ENCODE measurements at regions not wholly inside any gene's neighbourhood (a gene's known extent, or its start where the extent isn't known, plus 50 kb on each side); places are given as distances from the start of the nearest gene placed in this dataset.

GRCh38 chr5:86407711-86408110 lies 210.0 kb upstream of the COX7C start:
- H3K9me3 ChIP-seq (ENCODE audit: control insufficient read depth in 4 of 4, low read length in 3 of 4) = no peaks in the 10 kb centered on the region
- WGBS = 73% methylated on average over 2 of the region's 2 CpGs
- no peak overlapping the region for H3K9ac ChIP-seq (ENCODE audit: low read depth in 1 of 2, low read length in 2 of 2)
- TF ChIP-seq RAD21 (IDR thresholded peaks at IDR 0.05) = no peak
- TF ChIP-seq, protein P1, sequence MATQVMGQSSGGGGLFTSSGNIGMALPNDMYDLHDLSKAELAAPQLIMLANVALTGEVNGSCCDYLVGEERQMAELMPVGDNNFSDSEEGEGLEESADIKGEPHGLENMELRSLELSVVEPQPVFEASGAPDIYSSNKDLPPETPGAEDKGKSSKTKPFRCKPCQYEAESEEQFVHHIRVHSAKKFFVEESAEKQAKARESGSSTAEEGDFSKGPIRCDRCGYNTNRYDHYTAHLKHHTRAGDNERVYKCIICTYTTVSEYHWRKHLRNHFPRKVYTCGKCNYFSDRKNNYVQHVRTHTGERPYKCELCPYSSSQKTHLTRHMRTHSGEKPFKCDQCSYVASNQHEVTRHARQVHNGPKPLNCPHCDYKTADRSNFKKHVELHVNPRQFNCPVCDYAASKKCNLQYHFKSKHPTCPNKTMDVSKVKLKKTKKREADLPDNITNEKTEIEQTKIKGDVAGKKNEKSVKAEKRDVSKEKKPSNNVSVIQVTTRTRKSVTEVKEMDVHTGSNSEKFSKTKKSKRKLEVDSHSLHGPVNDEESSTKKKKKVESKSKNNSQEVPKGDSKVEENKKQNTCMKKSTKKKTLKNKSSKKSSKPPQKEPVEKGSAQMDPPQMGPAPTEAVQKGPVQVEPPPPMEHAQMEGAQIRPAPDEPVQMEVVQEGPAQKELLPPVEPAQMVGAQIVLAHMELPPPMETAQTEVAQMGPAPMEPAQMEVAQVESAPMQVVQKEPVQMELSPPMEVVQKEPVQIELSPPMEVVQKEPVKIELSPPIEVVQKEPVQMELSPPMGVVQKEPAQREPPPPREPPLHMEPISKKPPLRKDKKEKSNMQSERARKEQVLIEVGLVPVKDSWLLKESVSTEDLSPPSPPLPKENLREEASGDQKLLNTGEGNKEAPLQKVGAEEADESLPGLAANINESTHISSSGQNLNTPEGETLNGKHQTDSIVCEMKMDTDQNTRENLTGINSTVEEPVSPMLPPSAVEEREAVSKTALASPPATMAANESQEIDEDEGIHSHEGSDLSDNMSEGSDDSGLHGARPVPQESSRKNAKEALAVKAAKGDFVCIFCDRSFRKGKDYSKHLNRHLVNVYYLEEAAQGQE (IDR thresholded peaks at IDR 0.05) = no peak
- TF ChIP-seq ATF3 (IDR thresholded peaks at IDR 0.05) = no peak
- TF ChIP-seq NR2F2 (IDR thresholded peaks at IDR 0.05) = no peak
- no peak for TF ChIP-seq HNF4G (IDR thresholded peaks at IDR 0.05)
- no peak for TF ChIP-seq MAX (IDR thresholded peaks at IDR 0.05)
- TF ChIP-seq TAF1 (conservative IDR thresholded peaks at IDR 0.05) = no peak
- TF ChIP-seq FOXA1 (IDR thresholded peaks at IDR 0.05) = no peak
- no peak overlapping the region for H3K4me3 ChIP-seq (ENCODE audit: low read depth in 1 of 3, low read length in 3 of 3)
- no peak overlapping the region for H3K27ac ChIP-seq (ENCODE audit: low read depth in 1 of 2, low read length in 2 of 2)
- peaks cover 0 to 3% (median 0%) of the 10 kb centered on the region in 4 donors for H3K27me3 ChIP-seq (ENCODE audit: control insufficient read depth in 4 of 4, insufficient read depth in 4 of 4, low read length in 3 of 4)
- H3K36me3 ChIP-seq (ENCODE audit: control insufficient read depth in 4 of 4, insufficient read depth in 3 of 4, low read depth in 1 of 4, low read length in 3 of 4) = no peaks in the 10 kb centered on the region
- no peak for DNase-seq (ENCODE audit: low spot score)
- no peaks in the 10 kb centered on the region for H3K4me1 ChIP-seq (ENCODE audit: control insufficient read depth in 4 of 4, insufficient read depth in 4 of 4, low read length in 3 of 4)

DNA sequence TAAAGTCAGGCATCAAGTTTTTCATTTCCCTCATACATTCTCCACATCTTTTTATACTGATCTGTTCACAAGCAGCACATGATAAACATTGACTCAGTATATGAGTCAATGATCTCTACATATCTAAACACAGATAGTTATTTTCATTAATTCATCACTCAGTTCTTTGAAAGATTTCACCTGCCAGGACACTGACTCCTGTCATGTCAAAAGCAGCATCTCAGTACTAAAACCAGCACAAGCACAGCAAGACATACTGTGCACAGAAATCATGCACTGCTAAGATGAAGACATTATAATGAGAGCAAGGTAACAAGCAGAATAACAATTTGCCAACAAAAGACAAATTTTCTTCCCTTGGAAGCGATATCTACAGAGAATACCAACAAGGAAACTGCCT lies 206.1 kb upstream of the COX7C start:
- no peaks in the 10 kb centered on the region for H3K36me3 ChIP-seq (ENCODE audit: control insufficient read depth in 4 of 4, insufficient read depth in 3 of 4, low read depth in 1 of 4, low read length in 3 of 4)
- H3K9me3 ChIP-seq (ENCODE audit: control insufficient read depth in 4 of 4, low read length in 3 of 4) = no peaks in the 10 kb centered on the region
- no peak overlapping the region for H3K9ac ChIP-seq (ENCODE audit: low read depth in 1 of 2, low read length in 2 of 2)
- no peak overlapping the region for H3K27ac ChIP-seq (ENCODE audit: low read depth in 1 of 2, low read length in 2 of 2)
- peaks cover 0 to 3% (median 0%) of the 10 kb centered on the region in 4 donors for H3K27me3 ChIP-seq (ENCODE audit: control insufficient read depth in 4 of 4, insufficient read depth in 4 of 4, low read length in 3 of 4)
- H3K4me1 ChIP-seq (ENCODE audit: control insufficient read depth in 4 of 4, insufficient read depth in 4 of 4, low read length in 3 of 4) = no peaks in the 10 kb centered on the region
- TF ChIP-seq HNF4A (conservative IDR thresholded peaks at IDR 0.05) (no peak), RAD21 (IDR thresholded peaks at IDR 0.05) (no peak), JUND (IDR thresholded peaks at IDR 0.05) (no peak), EGR1 (IDR thresholded peaks at IDR 0.05; ENCODE audit: low read depth in 2 of 2) (no peak), ZBTB33 (IDR thresholded peaks at IDR 0.05) (no peak), RXRA (IDR thresholded peaks at IDR 0.05) (no peak), MAX (IDR thresholded peaks at IDR 0.05) (no peak), FOXA1 (IDR thresholded peaks at IDR 0.05) (no peak), NR2F2 (IDR thresholded peaks at IDR 0.05) (no peak), TAF1 (conservative IDR thresholded peaks at IDR 0.05) (no peak), ATF3 (IDR thresholded peaks at IDR 0.05) (no peak), YY1 (IDR thresholded peaks at IDR 0.05) (no peak), FOXA2 (IDR thresholded peaks at IDR 0.05) (no peak)
- TF ChIP-seq, protein P2, sequence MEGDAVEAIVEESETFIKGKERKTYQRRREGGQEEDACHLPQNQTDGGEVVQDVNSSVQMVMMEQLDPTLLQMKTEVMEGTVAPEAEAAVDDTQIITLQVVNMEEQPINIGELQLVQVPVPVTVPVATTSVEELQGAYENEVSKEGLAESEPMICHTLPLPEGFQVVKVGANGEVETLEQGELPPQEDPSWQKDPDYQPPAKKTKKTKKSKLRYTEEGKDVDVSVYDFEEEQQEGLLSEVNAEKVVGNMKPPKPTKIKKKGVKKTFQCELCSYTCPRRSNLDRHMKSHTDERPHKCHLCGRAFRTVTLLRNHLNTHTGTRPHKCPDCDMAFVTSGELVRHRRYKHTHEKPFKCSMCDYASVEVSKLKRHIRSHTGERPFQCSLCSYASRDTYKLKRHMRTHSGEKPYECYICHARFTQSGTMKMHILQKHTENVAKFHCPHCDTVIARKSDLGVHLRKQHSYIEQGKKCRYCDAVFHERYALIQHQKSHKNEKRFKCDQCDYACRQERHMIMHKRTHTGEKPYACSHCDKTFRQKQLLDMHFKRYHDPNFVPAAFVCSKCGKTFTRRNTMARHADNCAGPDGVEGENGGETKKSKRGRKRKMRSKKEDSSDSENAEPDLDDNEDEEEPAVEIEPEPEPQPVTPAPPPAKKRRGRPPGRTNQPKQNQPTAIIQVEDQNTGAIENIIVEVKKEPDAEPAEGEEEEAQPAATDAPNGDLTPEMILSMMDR (IDR thresholded peaks at IDR 0.05; ENCODE audit: low read depth, low read length, missing input control) = no peak
- no peak overlapping the region for H3K4me3 ChIP-seq (ENCODE audit: low read depth in 1 of 3, low read length in 3 of 3)
- no peak for DNase-seq (ENCODE audit: low spot score)
- WGBS = 81% methylated on average over 1 of the region's 1 CpG

Data from liver (tissue), 8 donors.